Skin of body (tissue), 1 donor: ENCODE measurements at regions not wholly inside any gene's neighbourhood (a gene's known extent, or its start where the extent isn't known, plus 50 kb on each side); places are given as distances from the start of the nearest gene placed in this dataset.
A peak's percentile ranks its signal among the peaks of the same experiment; 100 is the strongest.

Experiments used
- DNase-seq: peaks from one replicate; lab custom pipeline; 2025; lab: John Stamatoyannopoulos, UW

- DNase-seq, result no peak
These were observed 115.3 kb downstream of the POLR2M start for GRCh38 chr15:57821826-57822225.

GRCh38 chr15:57823325-57823882 lies 116.9 kb downstream of the POLR2M start:
- DNase-seq, result no peak

GRCh38 chr15:57824186-57824585 lies 117.7 kb downstream of the POLR2M start:
- DNase-seq, result no peak

GRCh38 chr15:57827021-57827420 lies 120.5 kb downstream of the POLR2M start:
- no peak for DNase-seq

GRCh38 chr15:57827971-57828370 lies 121.5 kb downstream of the POLR2M start:
- DNase-seq, result no peak

GRCh38 chr15:57832183-57832582 lies 125.7 kb downstream of the POLR2M start:
- DNase-seq, result no peak

- DNase-seq, result no peak
These were observed 128.6 kb downstream of the POLR2M start for GRCh38 chr15:57835119-57835518.

- DNase-seq, result no peak
These were observed 142.8 kb downstream of the POLR2M start for GRCh38 chr15:57849317-57849716.

- DNase-seq, result peak; percentile 48
These were observed 148.0 kb downstream of the POLR2M start for GRCh38 chr15:57854531-57854930.

GRCh38 chr15:57857871-57858270 lies 151.4 kb downstream of the POLR2M start:
- DNase-seq, result no peak

GRCh38 chr15:57859130-57859685 lies 152.7 kb downstream of the POLR2M start:
- no peak for DNase-seq

GRCh38 chr15:57861034-57861638 lies 154.6 kb downstream of the POLR2M start:
- peak; percentile 56 for DNase-seq

- no peak for DNase-seq
These were observed 155.5 kb downstream of the POLR2M start for GRCh38 chr15:57861815-57862586.

- no peak for DNase-seq
These were observed 156.2 kb downstream of the POLR2M start for GRCh38 chr15:57862761-57863160.

GRCh38 chr15:57865294-57865693 lies 158.8 kb downstream of the POLR2M start:
- DNase-seq, result no peak

GRCh38 chr15:57866149-57866736 lies 159.7 kb downstream of the POLR2M start:
- DNase-seq, result no peak

GRCh38 chr15:57867970-57868798 lies 161.7 kb downstream of the POLR2M start:
- no peak for DNase-seq

- DNase-seq, result no peak
These were observed 164.2 kb downstream of the POLR2M start for GRCh38 chr15:57870667-57871066.

- DNase-seq, result no peak
These were observed 165.9 kb downstream of the POLR2M start for GRCh38 chr15:57872281-57873030.

GRCh38 chr15:57873564-57874209 lies 167.2 kb downstream of the POLR2M start:
- DNase-seq, result no peak
